OCI-LY1 (cell line): ENCODE measurements at regions not wholly inside any gene's neighbourhood (a gene's known extent, or its start where the extent isn't known, plus 50 kb on each side); places are given as distances from the start of the nearest gene placed in this dataset.

ENCODE experiments used
- H2AFZ ChIP-seq: fragments of 200-600 bp; sonication (generic), shearing (Covaris generic); 2 replicates; pipeline ENCODE4 v1.6.0; 2014; ENCODE audit warnings: antibody characterized with exemption, mild to moderate bottlenecking, low read length
- H3F3A ChIP-seq: fragments of 200-600 bp; sonication (generic), shearing (Covaris generic); 2 replicates; pipeline ENCODE4 v1.6.0; 2014; ENCODE audit warnings: mild to moderate bottlenecking, antibody characterized with exemption, low read length, moderate library complexity; ENCODE audit not compliant: insufficient read depth
- H3K27ac ChIP-seq: fragments of 200-600 bp; sonication (generic); 2 replicates; pipeline ENCODE4 v1.5.1; 2014; ENCODE audit warnings: low read length, mixed run types, mild to moderate bottlenecking, low read depth; ENCODE audit not compliant: poor library complexity, severe bottlenecking
- H3K27me3 ChIP-seq: fragments of 200-600 bp; sonication (generic); 2 replicates; pipeline ENCODE4 v1.6.0; 2014; ENCODE audit warnings: antibody characterized with exemption, mild to moderate bottlenecking, low read length, moderate library complexity; ENCODE audit not compliant: insufficient read depth
- H3K36me3 ChIP-seq: fragments of 200-600 bp; sonication (generic); 2 replicates; pipeline ENCODE4 v1.6.1; 2014; ENCODE audit warnings: mild to moderate bottlenecking, antibody characterized with exemption, low read length, moderate library complexity, mixed read lengths; ENCODE audit not compliant: insufficient read depth
- H3K4me1 ChIP-seq: fragments of 200-600 bp; sonication (generic); 2 replicates; pipeline ENCODE4 v1.5.1; 2014; ENCODE audit warnings: mild to moderate bottlenecking, low read length, moderate library complexity; ENCODE audit not compliant: insufficient read depth, severe bottlenecking
- H3K4me2 ChIP-seq: fragments of 200-600 bp; sonication (generic), shearing (Covaris generic); 2 replicates; pipeline ENCODE4 v1.6.1; 2014; ENCODE audit warnings: low read length
- H3K4me3 ChIP-seq: fragments of 200-600 bp; sonication (generic); 2 replicates; pipeline ENCODE4 v1.5.1; 2014; ENCODE audit warnings: low read length, low read depth, mild to moderate bottlenecking, mixed read lengths; ENCODE audit not compliant: poor library complexity, severe bottlenecking
- H3K79me2 ChIP-seq: fragments of 200-600 bp; shearing (Covaris generic); 2 replicates; pipeline ENCODE4 v1.6.1; 2016; ENCODE audit warnings: mixed run types, low read length, mixed read lengths; ENCODE audit not compliant: insufficient read depth
- H3K9ac ChIP-seq: fragments of 200-600 bp; sonication (generic), shearing (Covaris generic); 2 replicates; pipeline ENCODE4 v1.6.1; 2014; ENCODE audit warnings: mild to moderate bottlenecking, low read length, mixed read lengths
- H3K9me2 ChIP-seq: fragments of 200-600 bp; sonication (generic), shearing (Covaris generic); 2 replicates; pipeline ENCODE4 v1.6.1; 2014; ENCODE audit warnings: low read depth, mild to moderate bottlenecking, low read length, mixed read lengths
- H3K9me3 ChIP-seq: fragments of 200-600 bp; shearing (Covaris generic); 2 replicates; pipeline ENCODE4 v1.6.1; 2014; ENCODE audit warnings: low read length, mixed read lengths
- H4K20me1 ChIP-seq: fragments of 200-600 bp; sonication (generic), shearing (Covaris generic); 2 replicates; pipeline ENCODE4 v1.6.0; 2016; ENCODE audit warnings: mild to moderate bottlenecking, low read length; ENCODE audit not compliant: insufficient read depth
- CTCF ChIP-seq: fragments of 200-600 bp; sonication (generic), shearing (Covaris generic); IDR thresholded peaks from 2 replicates; pipeline ENCODE4 v1.5.1; 2017; ENCODE audit warnings: mild to moderate bottlenecking, antibody characterized with exemption, low read length, moderate library complexity, mixed read lengths
- EZH2 ChIP-seq: fragments of 200-600 bp; sonication (generic), shearing (Covaris generic); IDR thresholded peaks from 2 replicates; pipeline ENCODE4 v1.8.0; 2017; ENCODE audit warnings: borderline replicate concordance, mixed run types, mild to moderate bottlenecking, antibody characterized with exemption, low read length, moderate library complexity, mixed read lengths

- H3K36me3 ChIP-seq: no peaks in the 10 kb centered on the region
- H3K9me3 ChIP-seq: no peaks in the 10 kb centered on the region
- no peak overlapping the region for H3K4me2 ChIP-seq
- no peaks in the 10 kb centered on the region for H3F3A ChIP-seq
- no peaks in the 10 kb centered on the region for H4K20me1 ChIP-seq
- H3K79me2 ChIP-seq: no peaks in the 10 kb centered on the region
- TF ChIP-seq EZH2 (no peak), CTCF (no peak)
- no peaks in the 10 kb centered on the region for H3K4me1 ChIP-seq
- H2AFZ ChIP-seq: no peak overlapping the region
- no peak overlapping the region for H3K4me3 ChIP-seq
- H3K9me2 ChIP-seq: no peaks in the 10 kb centered on the region
- H3K9ac ChIP-seq: no peak overlapping the region
- no peaks in the 10 kb centered on the region for H3K27me3 ChIP-seq
- H3K27ac ChIP-seq: no peak overlapping the region
Measured at GRCh38 chr3:171965067-171965712, 74.2 kb upstream of the FNDC3B start.

GRCh38 chr3:171966533-171967136 is 72.7 kb upstream of the FNDC3B start:
- Histone ChIP-seq H3K27ac (no peak overlapping the region), H3F3A (no peaks in the 10 kb centered on the region), H3K4me1 (no peaks in the 10 kb centered on the region), H3K9ac (no peak overlapping the region), H3K4me2 (no peak overlapping the region), H3K27me3 (no peaks in the 10 kb centered on the region), H3K36me3 (no peaks in the 10 kb centered on the region), H4K20me1 (no peaks in the 10 kb centered on the region), H3K9me2 (no peaks in the 10 kb centered on the region), H3K4me3 (no peak overlapping the region), H3K79me2 (no peaks in the 10 kb centered on the region), H2AFZ (no peak overlapping the region), H3K9me3 (no peaks in the 10 kb centered on the region)
- TF ChIP-seq CTCF: no peak
- no peak for TF ChIP-seq EZH2

- no peak overlapping the region for H3K4me2 ChIP-seq
Measured at GRCh38 chr3:171967137-171967783, 72.1 kb upstream of the FNDC3B start.

More at GRCh38 chr3:171967137-171967783, 72.1 kb upstream of the FNDC3B start:
- H2AFZ ChIP-seq: no peak overlapping the region
- no peaks in the 10 kb centered on the region for H3F3A ChIP-seq
- no peak for TF ChIP-seq CTCF
- no peak for TF ChIP-seq EZH2
- no peaks in the 10 kb centered on the region for H3K79me2 ChIP-seq
- no peak overlapping the region for H3K4me3 ChIP-seq
- no peak overlapping the region for H3K27ac ChIP-seq
- H3K36me3 ChIP-seq: no peaks in the 10 kb centered on the region
- H3K9me2 ChIP-seq: no peaks in the 10 kb centered on the region
- H3K27me3 ChIP-seq: no peaks in the 10 kb centered on the region
- no peak overlapping the region for H3K9ac ChIP-seq
- H3K9me3 ChIP-seq: no peaks in the 10 kb centered on the region
- no peaks in the 10 kb centered on the region for H3K4me1 ChIP-seq
- H4K20me1 ChIP-seq: no peaks in the 10 kb centered on the region
